HG03354 (cell line): ENCODE measurements at regions not wholly inside any gene's neighbourhood (a gene's known extent, or its start where the extent isn't known, plus 50 kb on each side); places are given as distances from the start of the nearest gene placed in this dataset.
"Not testable (repeated sequence)": the region's sequence is repeated elsewhere in the genome, so short reads cannot be mapped to it uniquely, and the experiment has no call there.

Experiments
- ATAC-seq: cut with Tn5 transposase; IDR thresholded peaks from one replicate; pipeline ENCODE4 v1.9.1; 2021; ENCODE audit warnings: mild to moderate bottlenecking; ENCODE audit not compliant: unreplicated experiment, poor library complexity, severe bottlenecking

GRCh38 chr10:33875924-33876583 is 541.6 kb upstream of the NRP1 start:
- ATAC-seq: no peak

- ATAC-seq: no peak
Measured at GRCh38 chr10:33871061-33871956, 536.8 kb upstream of the NRP1 start.

- no peak for ATAC-seq
Measured at GRCh38 chr10:33869481-33869880, 535.0 kb upstream of the NRP1 start.

GRCh38 chr10:33869028-33869427 is 534.6 kb upstream of the NRP1 start:
- ATAC-seq: no peak

GRCh38 chr10:33867199-33867789 is 532.8 kb upstream of the NRP1 start:
- ATAC-seq: not testable (repeated sequence)

- no peak for ATAC-seq
Measured at GRCh38 chr10:33863352-33863751, 528.9 kb upstream of the NRP1 start.

- no peak for ATAC-seq
Measured at GRCh38 chr10:33862536-33863105, 528.2 kb upstream of the NRP1 start.

GRCh38 chr10:33861833-33862232 is 527.4 kb upstream of the NRP1 start:
- no peak for ATAC-seq

- no peak for ATAC-seq
Measured at GRCh38 chr10:33861016-33861704, 526.7 kb upstream of the NRP1 start.

GRCh38 chr10:33860552-33860951 is 526.1 kb upstream of the NRP1 start:
- no peak for ATAC-seq

- ATAC-seq: no peak
Measured at GRCh38 chr10:33859319-33860022, 525.0 kb upstream of the NRP1 start.

- ATAC-seq: no peak
Measured at GRCh38 chr10:33858326-33858725, 523.9 kb upstream of the NRP1 start.

- not testable (repeated sequence) for ATAC-seq
Measured at GRCh38 chr10:33853221-33853620, 518.8 kb upstream of the NRP1 start.

GRCh38 chr10:33843379-33843778 is 508.9 kb upstream of the NRP1 start:
- no peak for ATAC-seq

GRCh38 chr10:33841678-33842077 is 507.2 kb upstream of the NRP1 start:
- no peak for ATAC-seq

GRCh38 chr10:33838731-33839130 is 504.3 kb upstream of the NRP1 start:
- no peak for ATAC-seq

- no peak for ATAC-seq
Measured at GRCh38 chr10:33837736-33838135, 503.3 kb upstream of the NRP1 start.

- ATAC-seq: no peak
Measured at GRCh38 chr10:33835556-33835955, 501.1 kb upstream of the NRP1 start.

GRCh38 chr10:33833566-33833965 is 499.1 kb upstream of the NRP1 start:
- no peak for ATAC-seq
